ENCODE measurements at regions not wholly inside any gene's neighbourhood (a gene's known extent, or its start where the extent isn't known, plus 50 kb on each side); places are given as distances from the start of the nearest gene placed in this dataset.

- Histone ChIP-seq H3K9me3 (ENCODE audit: control insufficient read depth, insufficient read depth, low read length) (peaks cover 11% of the 10 kb centered on the region; the same call in 1 of the 2 replicates), H3K9ac (ENCODE audit: low read depth, low read length) (no peak overlapping the region), H3K4me3 (ENCODE audit: low read depth, low read length) (no peak overlapping the region), H3K27me3 (ENCODE audit: control insufficient read depth, insufficient read depth, low read length) (no peaks in the 10 kb centered on the region), H3K4me1 (ENCODE audit: control insufficient read depth, insufficient read depth, low read length) (no peaks in the 10 kb centered on the region), H3K36me3 (ENCODE audit: control insufficient read depth, insufficient read depth, low read length) (no peaks in the 10 kb centered on the region), H3K27ac (ENCODE audit: low read depth, low read length) (no peak overlapping the region)
These were observed 174.3 kb upstream of the NBEA start for GRCh38 chr13:34767778-34768177.

GRCh38 chr13:34772206-34772605 is 169.9 kb upstream of the NBEA start:
- no peak overlapping the region for H3K4me3 ChIP-seq (ENCODE audit: low read depth, low read length)
- H3K4me1 ChIP-seq (ENCODE audit: control insufficient read depth, insufficient read depth, low read length), result peaks cover 16% of the 10 kb centered on the region
- no peaks in the 10 kb centered on the region for H3K27me3 ChIP-seq (ENCODE audit: control insufficient read depth, insufficient read depth, low read length)
- no peak overlapping the region for H3K27ac ChIP-seq (ENCODE audit: low read depth, low read length)
- no peaks in the 10 kb centered on the region for H3K36me3 ChIP-seq (ENCODE audit: control insufficient read depth, insufficient read depth, low read length)
- H3K9ac ChIP-seq (ENCODE audit: low read depth, low read length), result no peak overlapping the region
- H3K9me3 ChIP-seq (ENCODE audit: control insufficient read depth, insufficient read depth, low read length), result no peaks in the 10 kb centered on the region

DNA sequence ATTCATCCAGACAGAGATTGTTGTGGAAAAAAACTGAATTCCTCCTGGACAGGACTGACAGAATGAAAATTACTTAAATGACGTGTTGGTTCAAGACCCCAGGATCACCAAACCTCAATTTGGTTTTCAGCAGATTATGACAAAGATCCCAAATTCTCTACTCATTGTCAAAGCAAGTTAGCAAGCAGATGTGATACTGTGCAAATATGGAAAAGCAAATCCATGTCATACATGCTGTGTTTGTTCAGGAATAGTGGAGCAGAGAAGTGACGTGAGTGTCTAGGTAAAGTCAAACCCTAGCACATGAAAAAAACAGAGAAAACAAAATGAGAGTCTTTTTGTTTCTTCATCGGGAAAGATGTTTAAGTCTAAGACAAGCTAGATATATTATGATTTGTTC is 169.2 kb upstream of the NBEA start:
- Histone ChIP-seq H3K27ac (ENCODE audit: low read depth, low read length) (no peak overlapping the region), H3K9me3 (ENCODE audit: control insufficient read depth, insufficient read depth, low read length) (no peaks in the 10 kb centered on the region), H3K36me3 (ENCODE audit: control insufficient read depth, insufficient read depth, low read length) (no peaks in the 10 kb centered on the region), H3K4me1 (ENCODE audit: control insufficient read depth, insufficient read depth, low read length) (peaks cover 18% of the 10 kb centered on the region), H3K27me3 (ENCODE audit: control insufficient read depth, insufficient read depth, low read length) (no peaks in the 10 kb centered on the region), H3K4me3 (ENCODE audit: low read depth, low read length) (no peak overlapping the region), H3K9ac (ENCODE audit: low read depth, low read length) (no peak overlapping the region)

DNA sequence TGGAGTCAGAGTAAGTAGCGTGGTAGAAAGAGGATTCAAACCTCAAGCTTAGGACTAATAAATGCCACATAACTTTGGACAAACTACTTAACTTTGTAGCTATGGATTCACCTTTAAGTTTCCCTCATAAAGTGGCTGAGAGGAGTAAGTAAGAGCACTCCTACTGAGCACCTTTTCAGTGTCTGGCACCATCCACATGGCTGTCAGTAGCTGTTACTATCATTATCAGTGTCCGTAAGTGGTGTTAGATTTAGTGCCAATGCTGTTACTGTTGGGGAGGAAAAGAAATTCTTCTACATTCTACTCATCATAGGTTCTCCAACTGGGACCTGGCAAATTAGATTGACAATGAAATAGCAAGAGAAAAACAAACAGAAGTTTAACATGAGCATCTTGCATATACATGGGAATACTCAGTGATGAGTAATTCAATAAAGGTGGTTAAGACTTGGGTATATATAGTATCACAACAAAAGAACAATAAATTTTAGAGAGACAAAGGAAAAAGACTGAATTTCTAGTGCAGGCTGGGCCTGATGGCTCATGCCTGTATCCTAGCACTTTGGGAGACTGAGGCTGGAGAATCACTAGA is 165.6 kb upstream of the NBEA start:
- Histone ChIP-seq H3K4me1 (ENCODE audit: control insufficient read depth, insufficient read depth, low read length) (peaks cover 18% of the 10 kb centered on the region), H3K27me3 (ENCODE audit: control insufficient read depth, insufficient read depth, low read length) (no peaks in the 10 kb centered on the region), H3K27ac (ENCODE audit: low read depth, low read length) (peak overlapping the region; percentile 74), H3K36me3 (ENCODE audit: control insufficient read depth, insufficient read depth, low read length) (no peaks in the 10 kb centered on the region), H3K9ac (ENCODE audit: low read depth, low read length) (no peak overlapping the region), H3K4me3 (ENCODE audit: low read depth, low read length) (0 out of 2 replicates have a peak overlapping the region, but pooled peaks have one; percentile 11), H3K9me3 (ENCODE audit: control insufficient read depth, insufficient read depth, low read length) (no peaks in the 10 kb centered on the region)

DNA sequence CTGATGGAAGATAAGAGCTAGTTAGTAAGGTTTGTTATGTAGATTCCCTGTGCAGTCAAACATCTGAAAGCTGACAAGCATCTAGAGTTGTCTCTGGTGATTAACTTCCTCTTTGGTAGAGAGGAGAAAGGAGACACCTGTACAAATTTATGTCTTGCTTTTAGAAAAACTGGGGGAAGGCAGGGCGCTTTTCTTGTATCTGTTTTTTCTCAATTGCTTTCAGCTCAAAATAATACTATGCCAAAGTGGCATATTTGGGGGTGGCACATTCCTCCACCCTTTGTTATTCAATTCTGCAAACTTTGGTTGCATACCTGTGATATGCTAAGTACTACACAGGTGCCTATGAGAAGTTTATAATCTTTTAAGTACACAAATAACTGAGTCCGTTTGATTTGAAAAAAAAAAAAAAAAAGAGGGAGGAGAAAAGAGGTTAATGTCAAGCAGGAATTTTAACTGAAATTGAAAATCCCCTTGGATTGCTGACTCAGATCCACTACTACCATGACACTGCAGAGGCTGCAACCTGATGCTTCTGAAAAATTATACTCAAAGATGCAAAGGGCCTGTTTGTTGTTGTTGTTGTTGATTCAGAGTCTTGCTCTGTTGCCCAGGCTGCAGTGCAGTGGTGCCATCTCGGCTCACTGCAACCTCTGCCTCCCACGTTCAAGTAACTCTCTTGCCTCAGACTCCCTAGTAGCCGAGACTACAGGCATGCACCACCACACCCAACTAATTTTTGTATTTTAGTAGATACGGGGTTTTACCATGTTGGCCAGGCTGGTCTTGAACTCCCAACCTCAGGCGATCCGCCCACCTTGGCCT is 164.8 kb upstream of the NBEA start:
- Histone ChIP-seq H3K4me1 (ENCODE audit: control insufficient read depth, insufficient read depth, low read length) (peaks cover 18% of the 10 kb centered on the region), H3K27me3 (ENCODE audit: control insufficient read depth, insufficient read depth, low read length) (no peaks in the 10 kb centered on the region), H3K9ac (ENCODE audit: low read depth, low read length) (no peak overlapping the region), H3K9me3 (ENCODE audit: control insufficient read depth, insufficient read depth, low read length) (no peaks in the 10 kb centered on the region), H3K36me3 (ENCODE audit: control insufficient read depth, insufficient read depth, low read length) (no peaks in the 10 kb centered on the region), H3K27ac (ENCODE audit: low read depth, low read length) (peak overlapping the region; percentile 74), H3K4me3 (ENCODE audit: low read depth, low read length) (peak overlapping the region; percentile 11; the same call in 1 of the 2 replicates)

GRCh38 chr13:34777914-34778303 is 164.2 kb upstream of the NBEA start:
- Histone ChIP-seq H3K27me3 (ENCODE audit: control insufficient read depth, insufficient read depth, low read length) (no peaks in the 10 kb centered on the region), H3K9me3 (ENCODE audit: control insufficient read depth, insufficient read depth, low read length) (0 out of 2 replicates have a peak, but pooled peaks cover under 1% of the 10 kb centered on the region), H3K4me1 (ENCODE audit: control insufficient read depth, insufficient read depth, low read length) (peaks cover 18% of the 10 kb centered on the region), H3K36me3 (ENCODE audit: control insufficient read depth, insufficient read depth, low read length) (no peaks in the 10 kb centered on the region), H3K9ac (ENCODE audit: low read depth, low read length) (no peak overlapping the region), H3K4me3 (ENCODE audit: low read depth, low read length) (no peak overlapping the region), H3K27ac (ENCODE audit: low read depth, low read length) (peak overlapping the region; percentile 74)

- Histone ChIP-seq H3K4me1 (ENCODE audit: control insufficient read depth, insufficient read depth, low read length) (peaks cover 18% of the 10 kb centered on the region), H3K9ac (ENCODE audit: low read depth, low read length) (no peak overlapping the region), H3K36me3 (ENCODE audit: control insufficient read depth, insufficient read depth, low read length) (no peaks in the 10 kb centered on the region), H3K27ac (ENCODE audit: low read depth, low read length) (no peak overlapping the region), H3K27me3 (ENCODE audit: control insufficient read depth, insufficient read depth, low read length) (no peaks in the 10 kb centered on the region), H3K9me3 (ENCODE audit: control insufficient read depth, insufficient read depth, low read length) (0 out of 2 replicates have a peak, but pooled peaks cover 3% of the 10 kb centered on the region), H3K4me3 (ENCODE audit: low read depth, low read length) (no peak overlapping the region)
These were observed 162.9 kb upstream of the NBEA start for GRCh38 chr13:34779171-34779570.

GRCh38 chr13:34793301-34793700 is 148.8 kb upstream of the NBEA start:
- H3K9ac ChIP-seq (ENCODE audit: low read depth, low read length), result no peak overlapping the region
- no peak overlapping the region for H3K4me3 ChIP-seq (ENCODE audit: low read depth, low read length)
- H3K4me1 ChIP-seq (ENCODE audit: control insufficient read depth, insufficient read depth, low read length), result no peaks in the 10 kb centered on the region
- no peaks in the 10 kb centered on the region for H3K27me3 ChIP-seq (ENCODE audit: control insufficient read depth, insufficient read depth, low read length)
- H3K36me3 ChIP-seq (ENCODE audit: control insufficient read depth, insufficient read depth, low read length), result no peaks in the 10 kb centered on the region
- H3K27ac ChIP-seq (ENCODE audit: low read depth, low read length), result no peak overlapping the region
- H3K9me3 ChIP-seq (ENCODE audit: control insufficient read depth, insufficient read depth, low read length), result 0 out of 2 replicates have a peak, but pooled peaks cover 3% of the 10 kb centered on the region

DNA sequence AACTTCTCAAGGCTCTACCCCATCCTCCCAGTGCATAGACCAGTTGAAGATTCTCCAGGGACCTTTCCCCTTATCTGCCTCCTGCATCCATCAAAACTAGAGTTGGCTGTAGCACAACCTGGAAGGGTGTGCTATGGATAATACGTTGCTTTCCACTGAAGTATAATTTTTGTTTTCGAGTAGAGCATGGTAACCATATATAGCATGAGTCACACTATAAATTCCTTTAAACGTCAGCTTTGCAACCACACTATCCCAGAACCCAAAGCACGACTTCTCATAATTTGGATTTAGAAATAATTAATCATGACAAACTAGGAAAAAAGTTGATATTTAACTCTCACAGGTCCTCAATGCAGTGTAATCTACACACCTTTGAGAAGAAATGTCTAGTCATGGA is 138.3 kb upstream of the NBEA start:
- Histone ChIP-seq H3K27me3 (ENCODE audit: control insufficient read depth, insufficient read depth, low read length) (no peaks in the 10 kb centered on the region), H3K4me1 (ENCODE audit: control insufficient read depth, insufficient read depth, low read length) (no peaks in the 10 kb centered on the region), H3K27ac (ENCODE audit: low read depth, low read length) (no peak overlapping the region), H3K9me3 (ENCODE audit: control insufficient read depth, insufficient read depth, low read length) (no peaks in the 10 kb centered on the region), H3K4me3 (ENCODE audit: low read depth, low read length) (no peak overlapping the region), H3K9ac (ENCODE audit: low read depth, low read length) (no peak overlapping the region), H3K36me3 (ENCODE audit: control insufficient read depth, insufficient read depth, low read length) (no peaks in the 10 kb centered on the region)

DNA sequence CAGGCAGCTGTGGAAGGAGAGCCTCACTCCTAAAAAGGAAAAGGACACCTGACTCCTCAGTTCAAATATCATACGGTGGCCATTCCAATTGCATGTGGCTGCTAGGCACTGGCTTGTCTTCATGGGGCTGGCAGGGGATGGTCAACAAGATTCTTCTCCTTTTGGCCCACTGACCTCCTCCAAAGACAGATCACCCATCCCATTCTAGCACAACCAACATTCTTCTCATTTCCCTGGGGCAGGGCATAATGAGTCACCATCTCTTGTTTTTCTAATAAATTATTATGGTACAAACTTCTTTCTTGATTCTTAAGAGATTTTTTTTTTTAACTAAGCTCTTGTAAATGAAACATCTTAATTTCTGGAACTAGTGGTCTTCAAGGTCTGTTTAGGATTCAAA is 136.7 kb upstream of the NBEA start:
- H3K4me3 ChIP-seq (ENCODE audit: low read depth, low read length), result no peak overlapping the region
- H3K9ac ChIP-seq (ENCODE audit: low read depth, low read length), result no peak overlapping the region
- H3K9me3 ChIP-seq (ENCODE audit: control insufficient read depth, insufficient read depth, low read length), result no peaks in the 10 kb centered on the region
- no peaks in the 10 kb centered on the region for H3K36me3 ChIP-seq (ENCODE audit: control insufficient read depth, insufficient read depth, low read length)
- H3K27me3 ChIP-seq (ENCODE audit: control insufficient read depth, insufficient read depth, low read length), result no peaks in the 10 kb centered on the region
- H3K27ac ChIP-seq (ENCODE audit: low read depth, low read length), result no peak overlapping the region
- no peaks in the 10 kb centered on the region for H3K4me1 ChIP-seq (ENCODE audit: control insufficient read depth, insufficient read depth, low read length)

DNA sequence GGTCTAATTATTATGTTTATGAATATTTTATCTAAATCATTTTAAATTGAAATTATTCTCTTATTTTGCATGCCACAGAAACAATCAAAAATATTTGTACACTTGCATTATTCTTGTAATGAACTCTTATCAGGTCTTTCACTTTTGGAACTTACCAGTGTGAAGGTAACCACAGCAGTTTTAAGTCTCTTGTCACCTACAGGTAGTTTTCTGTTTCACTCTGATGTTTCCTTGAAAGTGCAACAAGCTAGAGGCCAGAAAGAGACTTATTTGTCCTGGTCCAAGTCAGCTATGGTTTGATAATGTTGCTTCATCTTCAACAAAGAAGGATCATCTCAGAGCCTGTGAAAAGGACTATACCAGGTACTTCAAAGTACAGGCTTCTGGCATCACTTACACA is 133.4 kb upstream of the NBEA start:
- Histone ChIP-seq H3K27me3 (ENCODE audit: control insufficient read depth, insufficient read depth, low read length) (no peaks in the 10 kb centered on the region), H3K4me3 (ENCODE audit: low read depth, low read length) (no peak overlapping the region), H3K27ac (ENCODE audit: low read depth, low read length) (no peak overlapping the region), H3K36me3 (ENCODE audit: control insufficient read depth, insufficient read depth, low read length) (no peaks in the 10 kb centered on the region), H3K4me1 (ENCODE audit: control insufficient read depth, insufficient read depth, low read length) (no peaks in the 10 kb centered on the region), H3K9ac (ENCODE audit: low read depth, low read length) (no peak overlapping the region), H3K9me3 (ENCODE audit: control insufficient read depth, insufficient read depth, low read length) (peaks cover 12% of the 10 kb centered on the region; the same call in 1 of the 2 replicates)
